ENCODE measurements at regions not wholly inside any gene's neighbourhood (a gene's known extent, or its start where the extent isn't known, plus 50 kb on each side); places are given as distances from the start of the nearest gene placed in this dataset.

GRCh38 chr22:26732284-26732683 is 74.9 kb downstream of the MIAT start:
- H3K4me3 Mint-ChIP-seq (ENCODE audit: low read depth) = no peak overlapping the region
- no peaks in the 10 kb centered on the region for H3K9me3 Mint-ChIP-seq (ENCODE audit: low read depth)

DNA sequence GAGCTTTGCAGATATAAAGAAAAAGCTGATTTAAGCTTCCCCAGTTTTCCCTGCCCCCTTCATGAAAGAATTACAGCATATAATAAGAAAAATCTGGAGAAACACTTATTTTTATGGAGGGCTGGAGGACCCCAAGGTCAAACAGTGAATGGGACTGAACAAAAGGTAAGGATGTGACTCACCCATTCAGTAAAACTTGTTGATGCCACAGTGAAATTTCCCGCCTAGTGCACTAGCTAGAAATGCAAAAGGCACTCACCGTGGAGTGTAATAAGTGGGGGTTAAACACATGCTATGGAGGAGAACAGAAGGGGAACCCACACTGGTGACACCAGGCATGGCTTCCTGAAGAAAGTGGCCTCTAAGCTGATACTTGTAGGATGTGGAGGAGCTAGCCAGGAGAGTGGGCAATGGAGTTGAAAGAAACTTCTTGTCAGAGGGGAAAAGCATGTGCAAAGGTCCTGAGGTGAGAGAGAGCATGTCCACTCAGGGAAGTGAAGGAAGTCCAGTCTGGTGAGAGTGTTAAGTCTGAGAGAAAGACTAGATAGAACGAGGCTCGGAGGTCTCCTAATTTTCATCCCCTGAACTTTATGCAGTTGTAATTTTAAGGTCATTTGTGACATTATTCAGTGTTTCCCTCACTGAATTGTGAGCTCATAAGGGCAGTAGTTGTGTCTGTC is 77.1 kb downstream of the MIAT start:
- Mint-ChIP-seq H3K4me1 (ENCODE audit: low read depth) (no peaks in the 10 kb centered on the region), H3K36me3 (ENCODE audit: insufficient read depth) (no peaks in the 10 kb centered on the region), H3K27ac (no peak overlapping the region), H3K9me3 (ENCODE audit: low read depth) (no peaks in the 10 kb centered on the region), H3K27me3 (no peaks in the 10 kb centered on the region), H3K4me3 (ENCODE audit: low read depth) (no peak overlapping the region)
- TF ChIP-seq CTCF (IDR thresholded peaks at IDR 0.05; ENCODE audit: unreplicated experiment) = no peak
- no peak for DNase-seq (ENCODE audit: low spot score, unreplicated experiment)

More at GRCh38 chr22:26732284-26732683, 74.9 kb downstream of the MIAT start:
- no peak for TF ChIP-seq CTCF (IDR thresholded peaks at IDR 0.05; ENCODE audit: unreplicated experiment)
- DNase-seq (ENCODE audit: low spot score, unreplicated experiment) = no peak
- Mint-ChIP-seq H3K27ac (no peak overlapping the region), H3K36me3 (ENCODE audit: insufficient read depth) (peaks cover 2% of the 10 kb centered on the region), H3K27me3 (no peaks in the 10 kb centered on the region), H3K4me1 (ENCODE audit: low read depth) (no peaks in the 10 kb centered on the region)

DNA sequence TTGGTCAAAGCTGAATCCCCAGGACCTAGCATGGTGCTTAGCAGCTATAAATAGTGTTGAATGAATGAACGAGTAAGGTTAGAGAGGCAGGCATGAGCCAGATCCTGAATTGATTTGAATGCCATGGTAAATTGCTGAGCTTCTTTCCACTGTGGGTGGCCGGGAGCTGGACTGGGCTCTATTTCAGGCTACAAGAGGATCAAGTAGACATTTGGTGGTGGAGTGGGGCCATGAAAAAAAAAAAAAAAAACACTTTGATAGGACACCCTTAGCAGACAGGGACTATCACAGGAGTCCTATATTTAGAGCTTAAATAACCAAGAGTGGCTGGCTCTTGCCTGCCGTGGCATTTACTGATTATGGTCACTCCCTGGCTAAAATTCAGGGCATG is 77.6 kb downstream of the MIAT start:
- no peak for DNase-seq (ENCODE audit: low spot score, unreplicated experiment)
- H3K27me3 Mint-ChIP-seq = no peaks in the 10 kb centered on the region
- H3K36me3 Mint-ChIP-seq (ENCODE audit: insufficient read depth) = no peaks in the 10 kb centered on the region
- no peak overlapping the region for H3K4me3 Mint-ChIP-seq (ENCODE audit: low read depth)
- no peak overlapping the region for H3K27ac Mint-ChIP-seq
- TF ChIP-seq CTCF (IDR thresholded peaks at IDR 0.05; ENCODE audit: unreplicated experiment) = no peak
- no peaks in the 10 kb centered on the region for H3K4me1 Mint-ChIP-seq (ENCODE audit: low read depth)
- no peaks in the 10 kb centered on the region for H3K9me3 Mint-ChIP-seq (ENCODE audit: low read depth)

DNA sequence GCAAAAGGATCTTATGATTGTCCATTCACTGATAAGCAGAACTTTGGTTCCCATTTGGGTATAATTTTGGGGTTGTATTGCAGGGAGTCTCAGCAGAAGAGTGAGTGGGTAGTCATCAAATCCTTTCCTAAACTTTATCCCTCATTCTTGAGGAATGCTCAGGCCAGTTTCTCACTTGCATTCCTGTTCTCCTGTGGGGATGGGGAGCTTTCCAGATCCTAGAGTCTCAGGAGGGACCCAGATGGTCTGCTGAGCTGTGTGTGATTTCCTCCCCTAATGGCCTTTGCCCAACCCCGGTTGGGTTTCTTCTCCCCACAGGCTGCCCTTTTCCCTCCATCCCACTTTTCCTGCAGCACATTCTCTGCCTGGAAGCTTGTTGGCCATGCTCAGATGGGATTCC is 79.9 kb downstream of the MIAT start:
- no peak overlapping the region for H3K27ac Mint-ChIP-seq
- peaks cover 1% of the 10 kb centered on the region for H3K36me3 Mint-ChIP-seq (ENCODE audit: insufficient read depth)
- H3K4me3 Mint-ChIP-seq (ENCODE audit: low read depth) = no peak overlapping the region
- H3K4me1 Mint-ChIP-seq (ENCODE audit: low read depth) = peaks cover under 1% of the 10 kb centered on the region
- H3K27me3 Mint-ChIP-seq = no peaks in the 10 kb centered on the region
- peaks cover 2% of the 10 kb centered on the region for H3K9me3 Mint-ChIP-seq (ENCODE audit: low read depth)
- no peak for TF ChIP-seq CTCF (IDR thresholded peaks at IDR 0.05; ENCODE audit: unreplicated experiment)
- no peak for DNase-seq (ENCODE audit: low spot score, unreplicated experiment)

DNA sequence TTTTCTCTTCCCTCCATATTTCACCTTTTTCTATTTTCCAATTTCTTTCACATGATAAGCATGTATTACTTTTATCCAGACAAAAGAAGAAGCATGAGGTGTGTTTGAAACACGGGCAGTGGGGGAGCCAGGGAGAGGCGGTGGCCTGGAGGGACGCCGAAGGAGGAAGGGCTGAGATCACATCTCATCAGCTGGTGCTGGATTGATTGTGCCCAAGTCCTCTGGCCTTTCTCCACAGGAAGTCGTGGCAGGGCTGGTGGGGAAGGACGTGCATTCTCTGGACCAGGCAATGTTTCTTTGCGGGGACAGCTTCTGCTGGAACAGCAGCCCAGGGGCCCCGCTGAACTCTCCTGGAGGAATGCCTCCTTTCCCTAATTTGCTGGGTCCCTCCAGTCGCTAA is 82.9 kb downstream of the MIAT start:
- no peak for DNase-seq (ENCODE audit: low spot score, unreplicated experiment)
- no peak overlapping the region for H3K4me3 Mint-ChIP-seq (ENCODE audit: low read depth)
- H3K27ac Mint-ChIP-seq = no peak overlapping the region
- H3K36me3 Mint-ChIP-seq (ENCODE audit: insufficient read depth) = peaks cover 2% of the 10 kb centered on the region
- peaks cover 4% of the 10 kb centered on the region for H3K4me1 Mint-ChIP-seq (ENCODE audit: low read depth)
- no peaks in the 10 kb centered on the region for H3K27me3 Mint-ChIP-seq
- no peak for TF ChIP-seq CTCF (IDR thresholded peaks at IDR 0.05; ENCODE audit: unreplicated experiment)
- peaks cover 3% of the 10 kb centered on the region for H3K9me3 Mint-ChIP-seq (ENCODE audit: low read depth)

Measured in progenitor cell of endocrine pancreas (in vitro differentiated cells).